ENCODE measurements at regions not wholly inside any gene's neighbourhood (a gene's known extent, or its start where the extent isn't known, plus 50 kb on each side); places are given as distances from the start of the nearest gene placed in this dataset.

- Histone ChIP-seq H3K36me3 (replicated peaks; ENCODE audit: control insufficient read depth, insufficient read depth, low read length) (peaks cover 5% of the 10 kb centered on the region), H3K27me3 (ENCODE audit: control insufficient read depth, insufficient read depth, low read length) (no peaks in the 10 kb centered on the region), H3K4me3 (ENCODE audit: insufficient read depth, low read depth, low read length) (no peak overlapping the region)
- DNase-seq, result no peak
Observed at GRCh38 chr6:21679761-21680265, 86.3 kb downstream of the SOX4 start.

GRCh38 chr6:21680611-21681010, 87.1 kb downstream of the SOX4 start:
- Histone ChIP-seq H3K36me3 (replicated peaks; ENCODE audit: control insufficient read depth, insufficient read depth, low read length) (peaks cover 5% of the 10 kb centered on the region), H3K4me3 (ENCODE audit: insufficient read depth, low read depth, low read length) (no peak overlapping the region), H3K27me3 (ENCODE audit: control insufficient read depth, insufficient read depth, low read length) (no peaks in the 10 kb centered on the region)
- DNase-seq, result no peak

GRCh38 chr6:21690489-21690888, 96.9 kb downstream of the SOX4 start:
- no peak for DNase-seq
- H3K27me3 ChIP-seq (ENCODE audit: control insufficient read depth, insufficient read depth, low read length), result no peaks in the 10 kb centered on the region
- no peak overlapping the region for H3K4me3 ChIP-seq (ENCODE audit: insufficient read depth, low read depth, low read length)
- peaks cover 7% of the 10 kb centered on the region for H3K36me3 ChIP-seq (replicated peaks; ENCODE audit: control insufficient read depth, insufficient read depth, low read length)

GRCh38 chr6:21691685-21692346, 98.3 kb downstream of the SOX4 start:
- Histone ChIP-seq H3K36me3 (replicated peaks; ENCODE audit: control insufficient read depth, insufficient read depth, low read length) (peaks cover 6% of the 10 kb centered on the region), H3K27me3 (ENCODE audit: control insufficient read depth, insufficient read depth, low read length) (no peaks in the 10 kb centered on the region), H3K4me3 (ENCODE audit: insufficient read depth, low read depth, low read length) (no peak overlapping the region)
- DNase-seq, result peak; percentile 36

- H3K36me3 ChIP-seq (replicated peaks; ENCODE audit: control insufficient read depth, insufficient read depth, low read length), result peaks cover 3% of the 10 kb centered on the region
- H3K4me3 ChIP-seq (ENCODE audit: insufficient read depth, low read depth, low read length), result no peak overlapping the region
Observed at GRCh38 chr6:21692721-21693120, 99.2 kb downstream of the SOX4 start.

GRCh38 chr6:21694168-21694567, 100.6 kb downstream of the SOX4 start:
- Histone ChIP-seq H3K27me3 (ENCODE audit: control insufficient read depth, insufficient read depth, low read length) (no peaks in the 10 kb centered on the region), H3K4me3 (ENCODE audit: insufficient read depth, low read depth, low read length) (no peak overlapping the region), H3K36me3 (replicated peaks; ENCODE audit: control insufficient read depth, insufficient read depth, low read length) (no peaks in the 10 kb centered on the region)
- no peak for DNase-seq

More at GRCh38 chr6:21692721-21693120, 99.2 kb downstream of the SOX4 start:
- no peak for DNase-seq
- no peaks in the 10 kb centered on the region for H3K27me3 ChIP-seq (ENCODE audit: control insufficient read depth, insufficient read depth, low read length)

GRCh38 chr6:21707524-21708319, 114.2 kb downstream of the SOX4 start:
- no peak for DNase-seq
- Histone ChIP-seq H3K36me3 (replicated peaks; ENCODE audit: control insufficient read depth, insufficient read depth, low read length) (no peaks in the 10 kb centered on the region), H3K4me3 (ENCODE audit: insufficient read depth, low read depth, low read length) (no peak overlapping the region), H3K27me3 (ENCODE audit: control insufficient read depth, insufficient read depth, low read length) (no peaks in the 10 kb centered on the region)

GRCh38 chr6:21708320-21708580, 114.7 kb downstream of the SOX4 start:
- H3K4me3 ChIP-seq (ENCODE audit: insufficient read depth, low read depth, low read length), result no peak overlapping the region
- no peaks in the 10 kb centered on the region for H3K27me3 ChIP-seq (ENCODE audit: control insufficient read depth, insufficient read depth, low read length)
- H3K36me3 ChIP-seq (replicated peaks; ENCODE audit: control insufficient read depth, insufficient read depth, low read length), result no peaks in the 10 kb centered on the region
- no peak for DNase-seq

GRCh38 chr6:21710216-21710615, 116.7 kb downstream of the SOX4 start:
- Histone ChIP-seq H3K4me3 (ENCODE audit: insufficient read depth, low read depth, low read length) (no peak overlapping the region), H3K27me3 (ENCODE audit: control insufficient read depth, insufficient read depth, low read length) (no peaks in the 10 kb centered on the region), H3K36me3 (replicated peaks; ENCODE audit: control insufficient read depth, insufficient read depth, low read length) (no peaks in the 10 kb centered on the region)
- no peak for DNase-seq

- DNase-seq, result no peak
- Histone ChIP-seq H3K27me3 (ENCODE audit: control insufficient read depth, insufficient read depth, low read length) (no peaks in the 10 kb centered on the region), H3K4me3 (ENCODE audit: insufficient read depth, low read depth, low read length) (no peak overlapping the region), H3K36me3 (replicated peaks; ENCODE audit: control insufficient read depth, insufficient read depth, low read length) (no peaks in the 10 kb centered on the region)
Observed at GRCh38 chr6:21710908-21711627, 117.5 kb downstream of the SOX4 start.

- DNase-seq, result no peak
- H3K27me3 ChIP-seq (ENCODE audit: control insufficient read depth, insufficient read depth, low read length), result no peaks in the 10 kb centered on the region
- H3K36me3 ChIP-seq (replicated peaks; ENCODE audit: control insufficient read depth, insufficient read depth, low read length), result no peaks in the 10 kb centered on the region
- no peak overlapping the region for H3K4me3 ChIP-seq (ENCODE audit: insufficient read depth, low read depth, low read length)
Observed at GRCh38 chr6:21712213-21712612, 118.7 kb downstream of the SOX4 start.

- no peak for DNase-seq
- H3K4me3 ChIP-seq (ENCODE audit: insufficient read depth, low read depth, low read length), result no peak overlapping the region
- no peaks in the 10 kb centered on the region for H3K36me3 ChIP-seq (replicated peaks; ENCODE audit: control insufficient read depth, insufficient read depth, low read length)
- H3K27me3 ChIP-seq (ENCODE audit: control insufficient read depth, insufficient read depth, low read length), result no peaks in the 10 kb centered on the region
Observed at GRCh38 chr6:21713481-21713880, 119.9 kb downstream of the SOX4 start.

- no peak for DNase-seq
- no peak overlapping the region for H3K4me3 ChIP-seq (ENCODE audit: insufficient read depth, low read depth, low read length)
- H3K36me3 ChIP-seq (replicated peaks; ENCODE audit: control insufficient read depth, insufficient read depth, low read length), result no peaks in the 10 kb centered on the region
- no peaks in the 10 kb centered on the region for H3K27me3 ChIP-seq (ENCODE audit: control insufficient read depth, insufficient read depth, low read length)
Observed at GRCh38 chr6:21715180-21715579, 121.6 kb downstream of the SOX4 start.

GRCh38 chr6:21722510-21722909, 129.0 kb downstream of the SOX4 start:
- Histone ChIP-seq H3K4me3 (ENCODE audit: insufficient read depth, low read depth, low read length) (no peak overlapping the region), H3K27me3 (ENCODE audit: control insufficient read depth, insufficient read depth, low read length) (no peaks in the 10 kb centered on the region), H3K36me3 (replicated peaks; ENCODE audit: control insufficient read depth, insufficient read depth, low read length) (no peaks in the 10 kb centered on the region)
- DNase-seq, result peak; percentile 58

- no peak for DNase-seq
- Histone ChIP-seq H3K27me3 (ENCODE audit: control insufficient read depth, insufficient read depth, low read length) (no peaks in the 10 kb centered on the region), H3K36me3 (replicated peaks; ENCODE audit: control insufficient read depth, insufficient read depth, low read length) (no peaks in the 10 kb centered on the region), H3K4me3 (ENCODE audit: insufficient read depth, low read depth, low read length) (no peak overlapping the region)
Observed at GRCh38 chr6:21726676-21727075, 133.1 kb downstream of the SOX4 start.
